Liver (tissue), 7 donors: ENCODE measurements at regions not wholly inside any gene's neighbourhood (a gene's known extent, or its start where the extent isn't known, plus 50 kb on each side); places are given as distances from the start of the nearest gene placed in this dataset.
A peak's percentile ranks its signal among the peaks of the same experiment; 100 is the strongest.

Source experiments
- DNase-seq: peaks from one replicate; pipeline ENCODE4 v3.0.0-alpha.2; 2017; ENCODE audit warnings: low spot score
- H3K27ac ChIP-seq, 2 donors: one replicate each; pipeline ENCODE4 v1.7.0; 2013; ENCODE audit warnings: inconsistent platforms in 2 of 2, low read length in 2 of 2, control low read depth in 1 of 2, low read depth in 1 of 2, mild to moderate bottlenecking in 1 of 2
- H3K27me3 ChIP-seq, 4 donors: one replicate each; pipeline versions ENCODE4 v1.6.1 to v1.7.0; 2013; ENCODE audit warnings: low read length in 3 of 4, inconsistent platforms in 1 of 4, mild to moderate bottlenecking in 1 of 4, moderate library complexity in 1 of 4; ENCODE audit not compliant: control insufficient read depth in 4 of 4, insufficient read depth in 4 of 4
- H3K36me3 ChIP-seq, 4 donors: one replicate each; pipeline versions ENCODE4 v1.6.1 to v1.7.0; 2013; ENCODE audit warnings: low read length in 3 of 4, mild to moderate bottlenecking in 3 of 4, low read depth in 1 of 4, moderate library complexity in 1 of 4; ENCODE audit not compliant: control insufficient read depth in 4 of 4, insufficient read depth in 3 of 4
- H3K4me1 ChIP-seq, 4 donors: one replicate each; pipeline versions ENCODE4 v1.6.1 to v1.7.0; 2013; ENCODE audit warnings: low read length in 3 of 4, mild to moderate bottlenecking in 3 of 4, moderate library complexity in 1 of 4; ENCODE audit not compliant: control insufficient read depth in 4 of 4, insufficient read depth in 4 of 4
- H3K4me3 ChIP-seq, 3 donors: one replicate each; pipeline versions ENCODE4 v1.6.1 to v1.7.0; 2013; ENCODE audit warnings: low read length in 3 of 3, control low read depth in 1 of 3, low read depth in 1 of 3, mild to moderate bottlenecking in 1 of 3
- H3K9ac ChIP-seq, 2 donors: one replicate each; pipeline ENCODE4 v1.7.0; 2013; ENCODE audit warnings: low read length in 2 of 2, mild to moderate bottlenecking in 2 of 2, moderate library complexity in 2 of 2, control low read depth in 1 of 2, low read depth in 1 of 2
- H3K9me3 ChIP-seq, 4 donors: one replicate each; pipeline versions ENCODE4 v1.6.1 to v1.7.0; 2013; ENCODE audit warnings: low read length in 3 of 4; ENCODE audit not compliant: control insufficient read depth in 4 of 4
- ATF3 ChIP-seq: IDR thresholded peaks from 2 replicates; pipeline ENCODE4 v1.6.1; 2016; ENCODE audit warnings: antibody characterized with exemption
- EGR1 ChIP-seq, 2 donors: IDR thresholded peaks; 2 replicates each; pipeline ENCODE4 v1.6.1; 2016 to 2018; ENCODE audit warnings: antibody characterized with exemption in 2 of 2, low read depth in 2 of 2
- FOXA1 ChIP-seq: IDR thresholded peaks from 2 replicates; pipeline ENCODE4 v1.6.1; 2016; ENCODE audit warnings: antibody characterized with exemption
- FOXA2 ChIP-seq: IDR thresholded peaks from 2 replicates; pipeline ENCODE4 v1.6.1; 2016; ENCODE audit warnings: antibody characterized with exemption
- HNF4A ChIP-seq, 2 donors: conservative IDR thresholded peaks; 2 replicates each; pipeline ENCODE4 v1.6.1; 2016; ENCODE audit warnings: antibody characterized with exemption in 2 of 2, mild to moderate bottlenecking in 2 of 2
- JUND ChIP-seq, 2 donors: IDR thresholded peaks; 2 replicates each; pipeline ENCODE4 v1.6.1; 2016; ENCODE audit warnings: antibody characterized with exemption in 2 of 2
- MAX ChIP-seq: IDR thresholded peaks from 2 replicates; pipeline ENCODE4 v1.6.1; 2016; ENCODE audit warnings: antibody characterized with exemption
- NR2F2 ChIP-seq: IDR thresholded peaks from 2 replicates; pipeline ENCODE4 v1.6.1; 2016; ENCODE audit warnings: antibody characterized with exemption
- RAD21 ChIP-seq, 2 donors: IDR thresholded peaks; 2 replicates each; pipeline ENCODE4 v1.6.1; 2016; ENCODE audit warnings: antibody characterized with exemption in 2 of 2, mild to moderate bottlenecking in 2 of 2
- RXRA ChIP-seq, 2 donors: IDR thresholded peaks; 2 replicates each; pipeline ENCODE4 v1.6.1; 2017 to 2018; ENCODE audit warnings: antibody characterized with exemption in 2 of 2, mild to moderate bottlenecking in 1 of 2
- SP1 ChIP-seq: IDR thresholded peaks from 2 replicates; pipeline ENCODE4 v1.6.1; 2018; ENCODE audit warnings: antibody characterized with exemption, mild to moderate bottlenecking
- TAF1 ChIP-seq: conservative IDR thresholded peaks from 2 replicates; pipeline ENCODE4 v1.6.1; 2016; ENCODE audit warnings: antibody characterized with exemption, mild to moderate bottlenecking
- ZBTB33 ChIP-seq: IDR thresholded peaks from 2 replicates; pipeline ENCODE4 v1.6.1; 2016; ENCODE audit warnings: antibody characterized with exemption
- WGBS: extraction: QIAGEN DNeasy Blood & Tissue Kit; methylation state at CpG from one replicate; pipeline ENCODE4 v1.1.7; 2013; 5-methylcytosine and 5-hydroxymethylcytosine counted together
- donor health status: healthy.
- donor health status: healthy.
- donor health status: healthy.
- donor health status: healthy.

- Histone ChIP-seq H3K27ac (no peak overlapping the region), H3K36me3 (no peaks in the 10 kb centered on the region), H3K9me3 (no peaks in the 10 kb centered on the region), H3K9ac (no peak overlapping the region), H3K4me3 (no peak overlapping the region), H3K27me3 (no peaks in the 10 kb centered on the region), H3K4me1 (peaks cover 7 to 28% (median 18%) of the 10 kb centered on the region in 4 donors)
- DNase-seq = no peak
- no peak for TF ChIP-seq RXRA (IDR thresholded peaks at IDR 0.05)
- TF ChIP-seq ATF3 = no peak
- no peak for TF ChIP-seq EGR1 (IDR thresholded peaks at IDR 0.05; ENCODE audit: low read depth in 2 of 2)
- no peak for TF ChIP-seq MAX
- TF ChIP-seq FOXA1 = no peak
- no peak for TF ChIP-seq TAF1
- WGBS = 78% methylated on average over 11 of the region's 11 CpGs
These were observed 185.5 kb downstream of the RGS3 start for GRCh38 chr9:113649054-113649453.

- Histone ChIP-seq H3K4me3 (no peak overlapping the region), H3K36me3 (no peaks in the 10 kb centered on the region), H3K27me3 (no peaks in the 10 kb centered on the region), H3K9me3 (no peaks in the 10 kb centered on the region), H3K27ac (no peak overlapping the region), H3K4me1 (peaks cover 7 to 34% (median 18%) of the 10 kb centered on the region in 4 donors), H3K9ac (no peak overlapping the region)
- TF ChIP-seq SP1 (no peak), MAX (no peak), JUND (IDR thresholded peaks at IDR 0.05) (no peak), FOXA2 (no peak), NR2F2 (no peak), ZBTB33 (no peak)
- no peak for DNase-seq
- WGBS = 94% methylated on average over 2 of the region's 2 CpGs
These were observed 186.3 kb downstream of the RGS3 start for GRCh38 chr9:113649855-113650206.

- Histone ChIP-seq H3K36me3 (no peaks in the 10 kb centered on the region), H3K27ac (no peak overlapping the region), H3K4me3 (no peak overlapping the region), H3K4me1 (peaks cover 9 to 40% (median 21%) of the 10 kb centered on the region in 4 donors), H3K9me3 (no peaks in the 10 kb centered on the region), H3K27me3 (no peaks in the 10 kb centered on the region), H3K9ac (no peak overlapping the region)
- DNase-seq = peak; percentile 41
- peak in 1 of 2 donors; percentile 33 for TF ChIP-seq HNF4A (conservative IDR thresholded peaks at IDR 0.05)
- TF ChIP-seq NR2F2 = no peak
- peak in 1 of 2 donors; percentile 22 for TF ChIP-seq RAD21 (IDR thresholded peaks at IDR 0.05)
- no peak for TF ChIP-seq JUND (IDR thresholded peaks at IDR 0.05)
- TF ChIP-seq RXRA (IDR thresholded peaks at IDR 0.05) = peak in 1 of 2 donors; percentile 55
- WGBS = 72% methylated on average over 16 of the region's 16 CpGs
These were observed 186.9 kb downstream of the RGS3 start for GRCh38 chr9:113650207-113651131.
